H1 (cell line): ENCODE measurements at regions not wholly inside any gene's neighbourhood (a gene's known extent, or its start where the extent isn't known, plus 50 kb on each side); places are given as distances from the start of the nearest gene placed in this dataset.

Source experiments
- CBX8 ChIP-seq: fragments of 300-800, 300-1000 bp; sonication (generic); IDR thresholded peaks from 2 replicates; pipeline ENCODE4 v1.7.1; 2016; ENCODE audit warnings: low read depth, low read length, borderline replicate concordance
- CHD7 ChIP-seq: fragments of 300-600 bp; sonication (generic); IDR thresholded peaks from 2 replicates; pipeline ENCODE4 v1.7.1; 2012; ENCODE audit warnings: low read length, moderate library complexity, mild to moderate bottlenecking, inconsistent platforms; ENCODE audit not compliant: insufficient replicate concordance
- CTCF ChIP-seq, 3 experiments: IDR thresholded peaks; 1 replicate in 2 of 3; 2 replicates in 1 of 3; pipeline versions ENCODE4 v1.5.1 to v1.6.1; 2011; ENCODE audit warnings: low read length in 3 of 3, mild to moderate bottlenecking in 3 of 3, inconsistent platforms in 2 of 3, low read depth in 1 of 3, moderate library complexity in 1 of 3; ENCODE audit not compliant: insufficient read depth in 1 of 3; ENCODE audit errors: control extremely low read depth in 1 of 3
- GTF2F1 ChIP-seq: IDR thresholded peaks from 2 replicates; pipeline ENCODE4 v1.6.1; 2012; ENCODE audit warnings: low read depth, low read length, improper control_type of control experiment, borderline replicate concordance
- MAFK ChIP-seq: IDR thresholded peaks from 2 replicates; pipeline ENCODE4 v1.6.1; 2012; ENCODE audit warnings: low read depth, mild to moderate bottlenecking, improper control_type of control experiment, low read length
- SIRT6 ChIP-seq: IDR thresholded peaks from one replicate; pipeline ENCODE4 v1.7.1; 2012; ENCODE audit warnings: low read length, inconsistent platforms

GRCh38 chr13:109669956-109670355 lies 116.4 kb downstream of the IRS2 start (continued):
- TF ChIP-seq CBX8 (no peak), CTCF (IDR thresholded peaks at IDR 0.05; ENCODE audit: control extremely low read depth in 1 of 3, insufficient read depth in 1 of 3, low read depth in 1 of 3, low read length in 3 of 3) (no peak), MAFK (no peak), SIRT6 (no peak), GTF2F1 (no peak), CHD7 (no peak)
